GM18867 (cell line): ENCODE measurements at regions not wholly inside any gene's neighbourhood (a gene's known extent, or its start where the extent isn't known, plus 50 kb on each side); places are given as distances from the start of the nearest gene placed in this dataset.

Experiments
- ATAC-seq: cut with Tn5 transposase; IDR thresholded peaks from one replicate; pipeline ENCODE4 v1.9.1; 2021; ENCODE audit warnings: mild to moderate bottlenecking, moderate library complexity; ENCODE audit not compliant: unreplicated experiment

DNA sequence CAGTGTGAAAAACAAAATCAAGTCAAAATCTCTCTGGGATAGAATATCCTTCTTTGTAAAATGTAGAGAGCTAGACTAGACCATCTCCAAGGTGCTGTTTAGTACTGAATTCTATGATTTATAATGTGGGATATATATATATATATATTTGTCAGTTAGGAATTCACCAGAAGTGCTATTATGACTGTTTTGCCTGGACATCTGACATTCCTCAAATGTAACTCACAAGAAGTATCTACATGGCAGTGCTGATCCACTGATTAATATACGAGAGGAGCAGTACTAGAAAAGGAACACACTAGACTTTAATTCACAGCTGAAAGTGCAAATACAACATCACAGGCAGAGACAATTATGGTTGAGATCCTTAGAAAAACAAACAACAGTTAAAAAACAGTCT, 208.9 kb downstream of the GBA3 start:
- ATAC-seq = no peak

DNA sequence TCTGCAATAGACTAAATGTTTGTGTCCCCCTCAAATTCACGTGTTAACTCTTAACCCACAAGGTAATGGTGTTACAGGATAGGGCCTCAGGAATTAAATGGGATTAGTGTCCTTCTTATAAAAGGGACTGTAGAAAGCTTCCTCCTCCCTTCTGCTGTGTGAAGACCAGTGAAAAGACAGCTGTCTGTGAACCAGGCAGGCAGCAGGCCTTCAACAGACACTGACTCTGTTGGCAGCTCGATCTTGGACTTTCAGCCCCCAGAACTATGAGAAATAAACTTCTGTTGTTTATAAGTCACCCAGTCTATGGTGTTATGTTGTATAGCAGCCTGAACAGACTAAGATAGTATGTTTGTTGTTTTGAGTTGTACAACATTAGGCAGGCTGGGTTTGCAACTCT, 208.1 kb downstream of the GBA3 start:
- ATAC-seq = no peak

DNA sequence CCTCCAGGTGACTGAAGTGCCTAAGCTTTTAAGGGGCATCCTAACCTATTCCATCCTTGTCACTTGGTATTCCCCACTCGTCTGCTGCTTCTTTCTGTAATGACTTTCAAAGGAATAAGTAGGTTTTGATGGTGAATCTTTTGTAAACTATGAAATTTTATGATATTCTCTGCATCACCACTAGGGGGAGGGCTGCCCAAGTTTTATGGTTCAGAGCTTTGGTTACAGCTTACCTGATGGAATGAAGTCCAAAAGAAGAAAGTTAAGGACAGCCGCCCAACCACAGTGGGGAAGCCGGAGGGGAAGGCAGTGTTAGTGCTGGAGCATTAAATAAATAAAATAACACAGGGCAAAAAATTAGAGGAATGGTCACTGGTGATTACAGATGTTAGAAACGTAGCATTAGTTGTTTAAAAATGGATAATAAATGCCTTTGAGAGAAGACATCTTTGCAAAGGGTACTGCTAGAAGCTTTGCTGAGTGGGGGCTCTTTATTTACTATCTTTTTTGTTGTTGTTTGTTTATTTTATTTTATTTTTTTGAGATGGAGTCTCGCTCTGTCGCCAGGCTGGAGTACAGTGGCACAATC, 204.9 kb downstream of the GBA3 start:
- peak; percentile 62 for ATAC-seq

DNA sequence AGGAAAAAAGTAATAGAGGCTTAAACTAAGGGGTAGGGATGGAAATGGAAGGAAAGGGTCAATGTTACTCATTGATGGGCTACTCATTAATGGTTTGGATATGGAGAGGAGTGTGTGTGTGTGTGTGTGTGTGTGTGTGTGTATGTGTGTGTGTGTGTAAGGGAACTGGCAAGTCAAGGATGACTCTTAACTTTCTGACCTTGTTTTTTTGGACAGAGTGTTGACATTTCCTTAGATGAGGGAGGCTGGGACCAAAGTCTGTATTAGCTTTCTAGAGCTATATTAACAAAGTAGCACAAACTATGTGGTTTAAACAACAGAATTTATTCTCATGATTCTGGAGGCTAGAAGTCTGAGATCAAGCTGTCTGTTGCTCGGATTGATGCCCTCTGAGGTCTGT, 202.7 kb downstream of the GBA3 start:
- no peak for ATAC-seq

DNA sequence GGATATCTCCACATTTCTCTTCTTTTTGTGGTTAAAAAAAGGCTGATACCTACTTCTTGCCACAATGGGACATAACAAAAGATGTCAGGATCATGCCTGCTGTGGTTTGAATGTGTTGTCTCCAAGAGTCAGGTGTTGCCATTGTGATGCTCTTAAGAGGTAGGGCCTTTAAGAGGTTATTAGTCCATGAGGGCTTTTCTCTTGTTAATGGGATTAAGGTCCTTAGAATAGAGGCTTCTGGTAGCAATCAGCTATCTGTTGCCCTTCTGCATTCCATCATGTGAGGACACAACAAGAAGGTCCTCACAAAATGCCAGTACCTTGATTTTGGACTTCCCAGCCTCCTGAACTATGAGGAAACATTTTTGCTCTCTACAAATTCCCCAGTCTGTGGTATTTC, 191.4 kb downstream of the GBA3 start:
- no peak for ATAC-seq

DNA sequence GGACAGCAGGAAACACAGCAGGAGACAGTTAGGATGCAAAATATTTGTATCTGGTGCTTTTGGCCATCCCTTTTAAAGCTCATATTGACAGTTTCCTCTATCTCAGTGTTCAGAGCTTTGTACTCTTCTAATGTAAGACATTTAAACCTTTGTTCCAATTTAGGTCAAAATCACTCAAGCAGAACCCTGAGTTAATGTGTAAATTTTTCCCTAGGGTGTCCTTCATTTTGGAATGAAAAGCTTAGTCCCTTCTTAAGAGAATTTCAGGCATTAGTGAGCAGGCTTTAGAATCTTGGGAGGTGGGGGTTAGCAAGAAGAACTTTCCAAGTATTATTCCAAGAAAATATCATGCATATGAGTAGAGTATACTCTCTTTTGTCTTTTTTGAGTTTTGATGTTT, 188.7 kb downstream of the GBA3 start:
- ATAC-seq = no peak

DNA sequence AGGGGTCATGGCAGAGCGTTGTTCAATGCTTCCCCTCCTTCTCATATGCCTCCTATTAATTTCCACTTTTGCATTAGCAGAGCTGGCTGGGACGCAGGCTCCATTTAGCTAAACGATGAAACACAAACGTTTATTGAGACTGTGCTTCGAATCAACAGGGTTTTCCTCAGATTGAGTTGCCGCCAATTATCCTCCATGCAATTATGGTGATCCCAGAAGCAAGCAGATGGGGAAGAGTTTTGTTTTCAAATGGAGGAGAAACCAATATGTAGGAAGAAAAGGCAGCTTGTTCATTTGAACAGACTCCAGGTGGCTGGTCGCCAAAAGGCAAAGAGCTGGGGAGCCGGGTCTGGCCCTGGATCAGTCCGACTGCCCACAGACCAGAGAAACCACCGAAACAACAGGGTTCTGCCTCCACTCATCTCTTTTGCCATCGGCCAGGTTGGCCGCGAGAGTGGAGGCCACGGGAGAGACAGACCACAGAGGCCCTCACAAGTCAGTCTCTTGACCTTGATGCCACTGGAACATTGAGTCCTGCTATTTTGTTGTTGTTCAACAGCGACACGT, 184.8 kb downstream of the GBA3 start:
- no peak for ATAC-seq

DNA sequence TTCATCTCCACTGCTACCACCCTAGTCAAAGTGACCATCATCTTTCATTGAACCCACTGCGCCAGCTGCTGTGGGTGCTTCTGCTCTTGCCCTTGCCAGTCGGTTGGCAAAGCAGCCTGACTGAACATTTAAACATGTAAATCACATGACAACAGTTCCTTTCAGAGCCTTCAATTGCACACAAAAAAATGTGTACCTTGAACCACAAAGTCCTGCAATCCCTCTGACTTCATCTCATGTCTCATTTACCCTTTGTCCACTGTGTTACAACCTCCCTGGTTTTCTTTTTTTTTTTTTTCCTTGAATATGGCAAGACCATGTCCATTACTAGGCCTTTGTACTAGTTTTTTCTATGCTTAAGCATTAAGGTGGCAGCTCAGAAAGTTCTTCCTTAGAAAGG, 183.5 kb downstream of the GBA3 start:
- ATAC-seq = no peak

DNA sequence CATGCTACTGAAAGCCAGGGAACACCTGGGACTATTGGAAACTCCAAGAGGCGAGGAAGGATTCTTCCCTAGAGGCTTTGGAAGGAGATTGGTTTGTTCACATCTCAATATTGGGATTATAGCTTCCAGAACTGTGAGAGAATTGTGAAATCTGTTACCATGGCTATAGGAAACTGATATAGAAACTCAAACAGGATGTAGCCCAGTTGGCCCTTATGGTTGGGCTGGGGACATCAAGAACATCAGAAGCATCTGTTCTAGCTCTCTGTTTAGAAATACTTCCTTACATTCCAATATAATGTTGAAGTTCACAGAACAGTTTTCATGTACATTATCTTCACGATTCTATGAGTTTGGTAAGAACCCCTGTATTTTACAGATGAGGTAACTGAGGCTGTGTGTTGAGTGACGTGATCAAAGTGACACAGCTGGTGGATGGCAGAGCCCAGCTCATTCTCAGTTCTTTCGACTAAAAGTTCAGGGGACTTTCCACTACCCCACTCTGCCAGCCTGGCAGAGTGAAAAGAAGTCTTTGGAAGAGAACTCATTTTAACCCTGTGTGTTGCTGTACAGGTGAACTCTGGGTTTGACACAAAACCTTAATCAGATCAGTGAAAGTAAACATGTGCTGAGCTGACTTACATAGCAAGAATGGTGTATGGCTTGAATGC, 183.0 kb downstream of the GBA3 start:
- no peak for ATAC-seq

DNA sequence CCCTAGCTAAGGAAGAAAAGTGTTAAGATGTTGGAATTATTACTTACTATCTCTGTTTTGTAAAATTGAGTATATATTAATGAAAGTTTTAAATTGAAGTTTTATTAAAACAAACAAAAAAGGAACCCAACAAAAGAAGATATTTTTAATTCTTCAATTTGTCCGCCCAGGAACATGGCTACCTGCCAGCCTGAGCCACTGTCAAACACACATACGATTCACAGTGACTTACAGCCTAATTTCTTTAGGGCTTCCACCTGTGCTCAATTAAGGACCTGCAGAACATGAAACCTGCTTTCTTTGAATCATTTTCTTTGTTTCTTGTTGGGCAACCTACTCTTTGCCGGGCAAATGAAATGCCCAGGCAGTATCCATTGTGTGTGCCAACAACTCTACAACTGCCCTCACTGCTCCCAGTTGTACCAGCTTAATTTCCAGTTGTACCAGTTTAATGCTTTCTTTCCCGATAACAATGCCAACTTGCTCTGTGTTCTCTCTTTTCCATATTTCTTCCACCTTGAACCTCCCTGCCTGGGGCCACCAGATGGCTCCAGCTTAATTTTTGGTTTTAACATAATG, 181.7 kb downstream of the GBA3 start:
- no peak for ATAC-seq

DNA sequence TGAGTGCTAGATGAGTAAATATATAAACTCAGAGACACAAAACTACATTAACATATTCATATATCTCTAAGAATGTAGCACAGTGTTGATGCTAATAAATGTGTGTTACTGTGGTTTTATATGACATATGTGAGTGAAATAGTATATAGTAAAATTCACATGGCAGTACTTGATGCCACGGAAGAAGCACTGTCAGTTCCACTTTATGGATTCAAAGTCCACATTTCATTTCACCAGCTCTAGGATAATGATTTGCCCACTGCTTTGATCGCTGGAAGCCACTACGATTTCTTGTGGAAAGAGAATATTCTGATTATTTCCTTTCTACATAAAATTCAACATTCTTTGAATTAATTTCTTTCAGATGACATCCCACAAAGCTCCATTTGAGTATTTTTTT, 181.2 kb downstream of the GBA3 start:
- ATAC-seq = no peak

DNA sequence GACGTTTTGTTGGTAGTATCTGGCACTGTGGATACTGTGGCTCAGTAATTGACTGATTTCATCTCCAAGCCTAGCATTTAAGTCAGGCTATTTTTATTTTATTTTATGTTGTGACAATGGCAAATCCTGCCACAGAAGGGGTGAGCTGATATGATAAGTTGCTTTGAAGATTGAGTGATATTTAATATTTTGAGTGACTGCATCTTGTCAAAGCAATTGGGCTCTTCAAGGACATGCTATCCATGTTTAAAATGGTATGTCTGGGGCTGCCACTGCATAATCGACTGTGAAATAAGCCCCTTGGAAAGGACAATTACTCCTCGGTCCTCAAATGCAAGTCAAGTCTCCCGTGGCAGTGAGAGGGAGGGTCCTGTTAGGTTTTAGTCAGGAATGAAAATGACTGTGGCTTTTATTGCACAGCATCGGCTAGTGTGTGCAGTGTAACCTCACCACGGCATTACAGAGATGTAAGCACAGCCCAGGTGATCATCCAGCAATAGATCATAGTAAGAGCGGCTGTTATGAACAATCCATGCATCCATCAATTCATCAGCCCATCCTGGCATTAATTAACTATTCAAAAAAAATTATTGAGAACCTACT, 178.2 kb downstream of the GBA3 start:
- ATAC-seq = no peak

DNA sequence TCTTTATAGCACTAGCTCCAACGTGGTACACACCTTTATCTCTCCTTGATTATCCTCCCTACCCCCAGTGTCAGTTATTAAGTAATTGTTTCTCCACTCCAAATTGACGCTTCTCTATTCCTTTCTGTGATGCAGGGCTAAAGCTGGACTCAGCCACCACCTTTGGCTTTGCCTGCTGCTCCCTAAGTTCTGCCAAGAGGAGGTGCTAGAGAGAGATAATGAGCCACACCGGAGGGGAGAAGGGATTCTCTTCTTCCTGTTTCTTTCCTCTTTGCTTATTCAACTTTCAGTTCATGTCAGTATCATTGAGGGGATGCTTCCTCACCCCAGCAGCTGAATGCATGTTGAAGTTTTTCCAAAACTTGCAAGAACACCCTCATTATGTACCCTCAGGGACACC, 176.5 kb downstream of the GBA3 start:
- no peak for ATAC-seq
